ENCODE measurements at regions not wholly inside any gene's neighbourhood (a gene's known extent, or its start where the extent isn't known, plus 50 kb on each side); places are given as distances from the start of the nearest gene placed in this dataset.

DNA sequence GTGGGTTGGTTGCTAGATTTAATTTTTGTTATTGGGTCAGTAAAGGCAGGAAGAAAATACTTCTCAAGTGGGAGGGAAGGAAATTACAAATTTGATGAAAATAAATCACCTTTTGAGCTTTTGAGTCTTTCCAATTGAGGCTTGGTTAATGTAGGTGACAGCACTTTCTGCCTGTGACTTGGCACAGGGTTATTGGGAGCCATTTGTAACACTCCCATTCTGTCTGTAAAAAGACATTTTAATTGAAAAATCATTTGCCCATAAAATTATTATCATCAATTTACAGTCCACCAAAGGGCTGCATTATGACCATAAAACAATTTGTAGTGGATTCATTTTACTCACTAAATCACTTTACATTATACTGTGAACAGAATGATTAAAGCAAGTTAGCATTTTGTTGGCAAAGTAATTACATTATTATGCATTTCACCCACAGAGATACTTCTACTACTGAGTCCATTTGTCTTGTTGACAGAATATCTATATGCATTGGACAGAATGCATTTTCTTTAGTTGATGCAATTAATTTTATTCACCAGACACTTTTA lies 974.6 kb downstream of the UQCRFS1 start:
- no peak for DNase-seq (ENCODE audit: low read depth in 3 of 3)

DNA sequence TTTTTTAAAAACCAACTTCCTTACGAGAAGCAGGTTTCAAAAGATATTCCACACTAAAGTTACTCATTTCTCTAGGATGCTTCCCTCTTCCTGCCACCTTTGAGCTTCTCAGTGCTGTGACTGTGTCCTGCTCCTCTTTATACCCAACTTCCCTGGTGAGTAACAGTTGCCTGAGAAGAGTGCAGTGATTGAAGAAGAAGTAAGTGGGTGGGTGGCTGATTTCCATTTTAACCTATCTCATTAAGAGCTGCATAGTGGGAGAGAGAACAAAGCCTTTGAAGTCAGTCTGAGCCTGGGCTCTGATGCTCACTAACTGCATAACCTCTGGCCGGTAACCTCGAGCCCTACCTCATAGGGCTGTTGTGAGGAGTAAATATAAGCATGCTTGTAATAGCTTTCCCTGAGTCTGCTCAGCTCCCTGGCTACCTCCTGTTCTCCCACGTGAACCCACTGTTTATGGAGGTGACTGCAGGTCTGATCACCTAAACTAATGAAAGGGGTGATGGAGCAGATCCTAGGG lies 977.3 kb downstream of the UQCRFS1 start:
- DNase-seq (ENCODE audit: low read depth in 3 of 3): no peak

DNA sequence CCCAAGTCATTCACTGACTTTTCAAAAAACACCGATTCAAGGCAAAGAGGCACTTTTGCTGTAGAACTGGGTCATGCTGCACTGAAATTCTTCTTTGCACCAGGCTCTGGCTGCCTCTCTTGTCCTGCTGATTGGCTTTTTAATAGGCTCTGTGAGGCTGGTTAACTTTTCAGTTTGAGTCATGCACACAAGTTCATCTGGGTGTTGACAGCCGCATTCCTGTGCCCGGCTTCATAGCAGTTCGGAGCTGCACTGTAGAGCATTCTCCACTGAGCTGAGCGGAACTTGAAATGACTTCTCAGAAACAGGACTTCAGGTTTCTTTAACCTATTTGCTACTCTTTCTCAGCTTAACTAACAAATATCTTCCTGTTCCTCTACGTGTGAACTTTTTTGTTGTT lies 978.3 kb downstream of the UQCRFS1 start:
- no peak for DNase-seq (ENCODE audit: low read depth in 3 of 3)

DNA sequence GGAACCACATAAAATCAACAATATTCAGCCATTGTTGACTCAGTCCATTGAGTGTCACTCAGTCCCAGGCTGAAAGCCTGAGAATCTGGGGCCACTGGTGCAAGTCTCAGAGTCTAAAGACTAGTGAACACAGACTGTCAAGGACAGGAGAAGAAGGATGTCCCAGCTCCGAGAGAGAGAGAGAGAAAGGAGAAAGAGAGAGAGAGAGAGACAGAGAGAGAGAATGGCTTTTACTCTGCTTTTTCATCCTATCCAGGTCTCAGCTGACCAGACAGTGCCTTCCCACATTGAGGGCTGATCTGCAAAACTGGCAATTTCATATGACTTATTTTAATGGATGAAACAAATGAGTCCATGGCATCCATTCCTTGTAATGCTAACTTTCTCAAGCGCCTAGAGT lies 984.1 kb downstream of the UQCRFS1 start:
- no peak for DNase-seq (ENCODE audit: low read depth in 3 of 3)

DNA sequence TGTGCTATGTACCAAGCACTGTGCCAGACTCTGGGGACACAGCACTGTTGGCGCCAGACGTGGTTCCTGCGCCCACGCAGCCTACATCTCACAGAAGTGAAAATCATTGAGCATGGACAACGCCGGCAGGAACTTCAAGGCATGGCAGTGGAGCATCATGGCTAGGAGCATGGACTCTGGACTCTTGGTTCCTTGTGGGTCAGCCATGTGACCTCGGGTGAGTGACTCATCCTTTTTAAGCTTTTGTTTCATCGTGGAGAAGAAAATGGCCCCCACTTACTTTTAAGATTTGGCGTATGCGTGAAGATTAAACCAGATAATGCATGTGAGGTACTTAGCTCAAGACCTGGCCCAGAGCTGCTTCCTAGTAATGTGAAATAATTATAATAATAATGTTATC lies 988.5 kb downstream of the UQCRFS1 start:
- no peak for DNase-seq (ENCODE audit: low read depth in 3 of 3)

DNA sequence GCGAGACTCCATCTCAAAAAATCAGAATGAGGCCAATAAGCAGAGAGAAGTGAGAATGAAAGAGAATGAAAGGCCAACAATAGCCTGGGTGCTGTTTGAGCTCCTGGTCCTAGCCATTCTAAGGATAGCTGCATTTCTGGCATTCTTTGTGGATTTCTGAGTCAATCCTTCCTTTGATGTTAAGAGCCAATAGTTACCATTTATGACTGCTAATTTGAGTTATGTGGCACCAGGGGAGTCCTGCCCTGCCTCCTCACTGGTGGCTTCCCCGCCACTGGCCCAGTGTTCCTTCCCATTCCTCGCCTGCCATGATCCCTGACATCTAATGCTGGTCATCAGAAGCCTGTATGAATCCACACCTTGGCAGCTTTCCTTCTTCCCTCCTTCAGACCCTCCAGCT lies 991.2 kb downstream of the UQCRFS1 start:
- no peak for DNase-seq (ENCODE audit: low read depth in 3 of 3)

DNA sequence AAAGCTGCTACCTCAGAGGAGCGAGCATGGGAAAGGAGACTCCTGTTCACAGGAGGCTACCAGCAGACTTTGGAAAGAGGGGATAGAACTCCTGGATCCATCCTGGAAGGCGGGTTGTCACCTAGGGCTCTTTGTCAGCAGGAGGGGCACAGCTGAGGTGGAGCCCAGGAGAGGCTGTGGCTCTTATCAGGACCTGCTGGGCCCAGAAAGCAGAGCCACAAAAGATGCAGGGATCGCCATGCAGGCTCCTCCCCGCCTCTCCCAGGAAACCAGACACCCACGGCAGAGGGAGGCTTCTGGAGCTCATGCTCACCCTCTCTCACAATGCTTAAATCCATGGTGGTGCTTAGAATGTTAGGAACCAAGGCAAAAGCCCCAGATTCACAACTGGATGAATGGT lies 994.2 kb downstream of the UQCRFS1 start:
- no peak for DNase-seq (ENCODE audit: low read depth in 3 of 3)

DNA sequence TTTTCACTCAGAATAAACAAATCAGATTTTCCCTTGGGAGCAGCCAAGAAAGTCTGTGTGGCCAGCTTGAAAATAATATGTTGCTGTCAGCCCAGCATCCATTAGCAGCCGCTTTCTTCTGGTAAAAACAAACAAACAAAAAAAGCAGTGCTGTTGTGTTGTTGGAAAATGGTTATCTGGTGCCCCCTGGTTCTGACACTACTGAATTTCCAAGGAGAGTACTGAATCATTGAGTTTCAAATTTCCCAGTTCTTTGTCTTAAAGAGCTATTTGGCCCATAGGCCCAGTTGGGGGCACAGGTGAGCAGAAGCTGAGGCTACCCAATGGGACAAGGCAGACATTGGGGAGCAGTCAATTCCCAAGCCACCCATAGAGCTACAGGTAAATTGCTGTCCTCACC lies 995.9 kb downstream of the UQCRFS1 start:
- DNase-seq (ENCODE audit: low read depth in 3 of 3): no peak

DNA sequence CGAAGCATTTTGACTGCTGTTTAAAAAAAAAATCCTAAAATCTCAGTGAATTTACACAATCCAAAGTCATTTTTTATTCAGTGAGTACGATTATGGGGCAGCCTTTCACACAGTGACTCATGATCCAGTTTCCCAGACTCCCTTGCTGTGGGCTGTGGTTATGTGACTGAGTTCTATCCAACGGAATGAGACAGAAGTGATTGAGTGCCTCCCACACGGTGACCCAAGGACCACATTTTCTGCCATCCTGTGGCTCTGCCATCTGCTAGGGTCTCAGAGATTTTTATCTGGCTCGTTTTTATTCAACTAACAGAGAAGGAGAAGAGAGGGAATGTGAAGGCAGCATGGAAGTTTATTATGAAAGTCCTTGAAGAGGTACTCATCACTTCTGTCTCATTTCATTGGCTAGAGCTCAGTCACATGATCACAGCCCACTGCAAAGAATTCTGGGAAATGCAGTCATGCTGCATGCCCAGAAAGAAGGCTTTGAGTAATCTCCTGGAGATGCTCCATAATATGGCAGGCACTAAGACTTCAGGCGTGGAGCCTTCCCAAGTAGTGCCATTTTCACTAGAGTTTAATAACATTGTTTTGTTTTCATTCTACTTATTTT lies 999.4 kb downstream of the UQCRFS1 start:
- no peak for DNase-seq (ENCODE audit: low read depth in 3 of 3)

DNA sequence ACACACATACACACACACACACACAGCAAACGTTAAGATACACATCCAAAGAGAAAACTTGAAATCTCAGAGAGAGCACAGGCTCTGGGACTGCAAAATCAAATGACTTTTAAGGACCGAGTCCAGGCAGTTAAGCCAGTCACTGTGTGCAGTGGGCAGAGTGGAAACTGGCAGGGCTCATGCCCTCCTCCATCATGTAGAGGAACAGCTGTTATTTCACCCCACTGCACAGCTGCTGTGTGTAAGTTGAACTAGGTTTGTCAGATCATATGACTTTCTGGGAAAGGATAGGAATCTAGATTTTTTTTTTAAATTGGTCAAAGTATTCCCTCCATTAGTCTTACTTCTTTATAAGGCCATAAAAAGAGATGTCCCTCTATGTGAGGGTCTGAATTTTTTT lies 1002.1 kb downstream of the UQCRFS1 start:
- no peak for DNase-seq (ENCODE audit: low read depth in 3 of 3)

DNA sequence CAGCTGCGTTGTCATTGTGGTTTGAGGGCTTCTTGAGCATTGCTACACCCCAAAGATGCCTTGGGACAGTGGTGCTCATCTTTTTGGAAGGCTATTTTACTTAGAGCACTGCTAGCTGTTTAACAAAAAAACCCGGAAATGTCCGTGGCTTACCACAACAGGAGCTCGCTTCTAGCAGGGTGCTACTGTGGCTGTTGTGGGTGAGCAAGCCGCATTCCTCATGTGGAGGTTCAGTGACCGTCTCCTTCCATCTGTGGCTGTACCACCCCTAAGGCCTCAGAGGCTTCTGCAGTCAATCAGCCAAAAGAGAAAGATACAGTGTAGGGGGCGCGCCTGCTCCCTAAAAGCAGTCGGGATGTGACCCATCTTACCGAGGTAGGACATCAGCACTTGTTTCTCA lies 1004.2 kb downstream of the UQCRFS1 start:
- DNase-seq (ENCODE audit: low read depth in 3 of 3): no peak

DNA sequence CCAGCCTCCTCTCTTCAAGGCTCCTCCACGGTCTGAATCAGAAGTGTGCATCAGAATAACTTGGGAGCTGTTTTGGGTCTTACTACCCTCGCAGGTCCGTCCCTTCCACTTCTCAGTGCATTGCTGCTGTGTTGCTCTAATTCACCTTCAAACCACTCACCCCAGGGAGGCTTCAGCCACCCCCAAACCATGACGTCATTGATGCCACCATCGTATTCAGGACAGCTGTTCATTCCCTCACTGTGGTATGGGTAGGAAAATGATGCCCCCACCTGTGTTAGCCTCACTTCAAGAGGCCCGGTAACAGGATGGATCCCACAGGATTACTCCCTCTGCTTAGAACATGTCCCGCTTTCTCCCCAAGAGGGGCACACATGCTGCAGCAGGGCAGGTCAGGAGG lies 1005.7 kb downstream of the UQCRFS1 start:
- no peak for DNase-seq (ENCODE audit: low read depth in 3 of 3)

DNA sequence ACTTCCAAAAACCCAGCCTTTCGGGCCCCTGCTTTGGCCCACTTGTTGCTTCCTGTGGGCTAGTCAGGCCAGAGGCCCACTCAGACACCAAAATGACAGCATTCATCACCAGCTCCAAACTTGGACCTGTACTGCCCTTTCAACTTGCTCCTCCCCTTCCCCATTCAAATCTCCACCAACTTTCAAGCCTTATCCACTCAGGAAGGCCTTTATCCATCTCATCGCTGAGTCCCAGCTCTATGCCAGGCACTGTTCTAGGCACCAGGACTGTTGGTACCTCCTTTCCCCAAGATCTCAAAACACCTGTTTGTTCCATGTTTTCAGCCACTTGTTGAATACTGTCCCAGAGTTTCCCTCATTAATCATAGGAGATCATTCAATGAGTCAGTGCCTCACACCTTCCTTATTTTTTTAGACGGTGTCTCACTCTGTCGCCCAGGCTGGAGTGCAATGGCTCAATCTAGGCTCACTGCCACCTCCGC lies 1011.4 kb downstream of the UQCRFS1 start:
- DNase-seq (ENCODE audit: low read depth in 3 of 3): no peak

DNA sequence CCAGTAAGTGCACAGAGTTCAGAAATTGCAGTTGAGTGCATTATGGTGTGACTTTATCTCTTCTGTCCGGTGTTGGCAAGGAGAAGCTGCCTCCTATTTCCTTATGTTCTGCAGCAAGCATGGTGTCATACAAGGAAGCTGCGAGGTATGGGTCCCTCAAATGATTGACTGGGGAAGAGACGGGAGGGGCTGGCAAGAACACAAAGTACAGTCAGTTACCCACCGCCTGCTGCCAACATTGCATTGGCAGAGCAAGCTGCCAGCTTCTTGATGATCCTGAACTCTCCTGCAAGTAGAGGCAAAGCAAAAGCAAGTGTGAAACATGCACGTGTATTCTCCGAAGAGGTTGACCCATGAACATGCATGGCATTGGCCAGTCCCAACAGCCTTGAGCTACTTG lies 1013.6 kb downstream of the UQCRFS1 start:
- no peak for DNase-seq (ENCODE audit: low read depth in 3 of 3)

DNA sequence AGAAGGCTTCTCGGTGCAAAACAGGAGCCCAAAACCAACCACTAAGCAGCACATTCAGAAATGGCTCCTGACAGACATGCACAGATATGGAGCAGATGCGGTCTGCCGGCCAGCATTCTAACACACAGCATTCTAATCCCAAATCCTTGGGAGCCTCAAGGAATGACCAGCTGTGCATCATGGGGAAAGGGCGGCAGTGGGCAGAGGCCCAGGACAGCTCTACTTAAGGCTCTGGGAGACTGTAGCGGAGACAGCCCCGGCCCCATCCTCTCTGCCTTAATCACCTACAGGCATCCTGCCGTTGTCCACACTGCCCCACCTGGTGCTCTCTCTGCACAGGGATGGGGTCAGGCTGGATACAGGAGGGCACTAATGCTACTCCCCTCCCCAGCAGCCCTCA lies 1016.0 kb downstream of the UQCRFS1 start:
- no peak for DNase-seq (ENCODE audit: low read depth in 3 of 3)

DNA sequence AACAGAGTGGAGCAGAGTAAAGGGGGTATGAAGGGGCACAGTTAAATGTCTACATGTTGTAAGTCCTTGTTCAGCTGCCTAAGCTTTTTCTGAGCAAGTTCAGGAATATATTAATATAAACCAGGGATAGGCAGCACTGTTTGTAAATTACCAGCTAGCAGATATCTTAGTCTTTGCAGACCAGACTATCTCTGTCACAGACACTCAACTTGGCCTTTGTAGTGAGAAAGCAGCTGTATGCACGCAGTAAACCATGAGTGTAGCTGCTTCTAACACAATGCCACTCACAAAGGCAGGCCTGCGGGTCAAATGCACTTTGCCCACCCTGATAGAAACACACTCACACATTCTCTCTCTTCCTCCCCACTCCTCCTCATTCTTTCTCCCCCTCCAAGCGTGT lies 1016.9 kb downstream of the UQCRFS1 start:
- no peak for DNase-seq (ENCODE audit: low read depth in 3 of 3)

DNA sequence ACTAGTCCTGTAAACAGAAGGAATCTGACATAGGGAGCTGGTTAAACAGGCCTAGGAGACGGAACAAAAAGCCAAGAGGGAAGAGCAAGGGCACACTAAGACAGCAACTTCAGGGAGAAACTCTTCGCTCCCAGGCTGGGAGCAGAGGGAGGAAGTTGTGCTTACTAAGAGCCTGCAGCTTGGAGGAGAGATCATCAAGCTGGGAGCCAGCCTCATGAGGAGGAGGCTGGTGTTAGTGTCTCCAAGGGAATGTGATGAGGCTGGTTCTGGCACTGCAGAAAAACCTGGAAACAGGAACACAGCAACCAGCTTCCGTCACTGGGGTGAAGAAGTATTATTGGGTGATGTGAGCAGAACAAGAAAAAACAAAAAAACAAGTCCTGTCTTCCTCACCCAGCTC lies 1027.3 kb downstream of the UQCRFS1 start:
- DNase-seq (ENCODE audit: low read depth in 3 of 3): no peak

DNA sequence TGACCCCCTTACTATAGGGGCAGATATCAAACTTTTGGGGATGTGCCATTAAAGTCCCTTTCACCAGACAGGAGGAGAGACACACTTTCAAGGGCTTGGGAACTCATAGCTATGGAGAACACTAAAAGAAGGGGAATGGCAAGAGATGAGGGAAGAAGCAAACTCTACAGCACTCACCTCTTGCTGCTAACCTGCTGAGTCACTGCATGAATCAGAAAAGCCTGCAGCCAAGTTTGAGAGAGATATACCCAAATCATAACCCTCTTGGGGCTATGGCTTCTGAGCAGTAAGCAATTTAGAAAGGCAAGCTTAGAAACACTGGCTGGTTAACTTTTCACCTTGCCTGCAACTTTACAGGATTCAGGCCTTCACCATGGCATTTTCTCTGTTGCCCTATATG lies 1028.0 kb downstream of the UQCRFS1 start:
- no peak for DNase-seq (ENCODE audit: low read depth in 3 of 3)

DNA sequence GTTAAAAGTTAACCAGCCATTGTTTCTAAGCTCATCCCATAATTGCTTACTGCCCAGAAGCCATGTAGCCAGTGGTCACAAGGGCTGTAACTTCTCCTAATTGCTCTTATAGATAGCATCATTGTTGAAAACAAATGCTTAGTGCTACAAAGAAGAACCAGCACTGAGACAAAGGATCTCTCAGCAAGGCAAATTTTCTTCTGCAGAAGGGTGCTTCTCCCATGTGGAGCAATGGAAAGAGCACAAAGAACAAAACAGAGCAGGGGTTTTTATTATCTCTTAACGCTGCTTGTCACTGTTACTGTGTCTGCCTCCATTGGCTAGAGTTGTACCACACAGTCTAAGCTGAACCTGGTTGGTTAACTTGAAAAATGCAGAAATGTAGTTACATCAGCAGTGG lies 1036.8 kb downstream of the UQCRFS1 start:
- DNase-seq (ENCODE audit: low read depth in 3 of 3): no peak

DNA sequence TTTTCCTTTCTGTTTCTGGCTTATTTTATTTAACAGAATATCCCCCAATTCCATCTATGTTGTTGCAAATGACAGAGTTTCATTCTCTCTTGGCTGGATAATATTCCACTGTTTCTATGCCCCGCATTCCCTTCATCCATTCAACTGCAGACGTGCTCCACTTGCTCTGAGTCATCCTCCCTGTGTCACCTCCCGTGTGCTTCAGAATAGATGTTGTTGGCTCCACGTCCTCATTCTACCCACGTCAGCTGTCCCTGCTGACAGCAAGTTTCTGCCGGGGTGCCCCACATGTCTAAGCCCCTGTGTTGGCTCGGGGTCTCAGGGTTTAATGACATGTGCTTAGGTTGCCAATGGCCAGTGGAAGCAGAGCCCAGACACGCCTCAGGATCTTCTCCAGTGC lies 1041.0 kb downstream of the UQCRFS1 start:
- no peak for DNase-seq (ENCODE audit: low read depth in 3 of 3)

DNA sequence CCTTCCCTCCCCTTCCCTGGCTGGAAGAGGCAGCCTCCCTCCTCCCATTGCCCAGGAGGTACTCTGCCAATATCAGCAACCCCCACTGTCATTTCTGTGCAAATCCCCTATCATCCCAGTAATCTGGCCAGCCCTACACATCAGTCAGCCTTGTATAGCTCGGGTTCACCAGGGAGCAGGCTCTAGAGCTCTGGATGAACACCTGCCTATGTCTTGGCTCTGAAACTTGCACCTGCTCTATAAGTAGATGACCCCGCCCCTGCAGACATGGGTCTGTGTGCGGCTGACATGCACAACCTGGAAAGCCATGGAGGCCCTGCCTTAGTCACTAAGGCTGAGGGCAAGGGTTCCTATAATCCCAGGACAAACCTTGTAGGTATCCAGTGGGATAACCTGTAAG lies 1042.9 kb downstream of the UQCRFS1 start:
- no peak for DNase-seq (ENCODE audit: low read depth in 3 of 3)

DNA sequence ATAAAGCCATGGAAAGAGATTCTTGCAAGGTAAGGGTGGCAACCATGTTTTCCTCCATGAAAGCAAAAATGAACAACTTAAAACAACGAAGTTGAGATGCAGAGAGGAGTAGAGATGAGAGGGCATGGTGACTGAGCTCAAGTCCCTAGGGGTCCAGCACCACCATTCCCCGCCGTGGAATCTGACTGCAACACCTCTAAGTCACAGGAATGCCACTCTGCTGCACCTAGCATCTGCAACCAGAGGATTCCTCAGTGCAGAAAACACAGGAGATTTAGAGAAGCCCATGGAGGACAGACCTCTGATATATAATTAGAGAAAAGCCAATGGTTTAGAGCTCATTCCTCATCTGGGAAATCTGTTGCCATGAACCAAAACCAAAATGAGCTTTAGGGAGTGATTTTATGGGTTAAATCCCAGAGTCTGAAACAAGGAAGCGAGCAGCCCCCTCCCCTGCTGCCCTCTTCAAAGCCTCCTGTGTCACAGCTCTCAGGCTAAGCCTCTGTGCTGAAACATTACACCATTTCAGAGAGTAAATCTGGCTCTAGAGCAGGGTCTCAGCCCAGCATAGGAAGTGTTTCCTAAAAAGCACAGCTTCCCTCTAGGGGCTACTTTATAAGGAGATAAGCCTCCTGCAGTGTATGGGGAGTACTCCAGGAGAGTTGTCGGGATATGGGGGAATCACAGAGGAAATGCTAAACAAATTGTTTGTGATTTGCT lies 1043.6 kb downstream of the UQCRFS1 start:
- DNase-seq (ENCODE audit: low read depth in 3 of 3): no peak

DNA sequence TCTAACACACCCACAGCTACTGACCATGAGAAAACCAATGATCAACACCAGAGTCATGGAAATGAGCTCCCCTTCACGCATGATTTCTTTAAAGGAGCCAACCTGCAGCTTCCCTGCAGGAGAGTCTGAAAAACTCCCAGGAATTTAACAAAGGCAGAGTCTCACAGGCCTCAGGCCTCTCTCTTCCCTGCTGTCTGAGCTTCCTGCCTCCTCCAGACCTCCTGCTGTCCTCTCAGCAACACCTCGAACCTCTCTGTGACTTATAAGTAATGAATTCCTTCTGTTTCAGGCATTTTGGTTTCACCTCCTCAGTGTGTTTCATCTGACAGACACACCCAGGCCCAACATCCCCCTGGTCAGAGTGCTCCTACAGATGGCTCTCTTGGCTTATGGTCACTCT lies 1044.4 kb downstream of the UQCRFS1 start:
- DNase-seq (ENCODE audit: low read depth in 3 of 3): no peak

All from stimulated activated CD4-positive, alpha-beta T cell treated with anti-CD3 and anti-CD28 coated beads, TNF-alpha, amount 100 ng/mL, for 4 hours (primary cell).